Esophagus muscularis mucosa (tissue), 4 donors: ENCODE measurements at regions not wholly inside any gene's neighbourhood (a gene's known extent, or its start where the extent isn't known, plus 50 kb on each side); places are given as distances from the start of the nearest gene placed in this dataset.
A peak's percentile ranks its signal among the peaks of the same experiment; 100 is the strongest.

Experiments used
- DNase-seq: peaks from one replicate; pipeline ENCODE4 v3.0.0-alpha.2; 2017; ENCODE audit errors: extremely low spot score
- H3K27ac ChIP-seq, 4 donors: fragments of 200-600 bp; sonication (generic); replicated peaks in 1 of 4; 1 replicate in 3 of 4; 2 replicates in 1 of 4; pipeline ENCODE4 v1.5.1; 2016 to 2019; ENCODE audit warnings: mild to moderate bottlenecking in 1 of 4
- H3K27me3 ChIP-seq, 4 donors: fragments of 200-600 bp; sonication (generic); one replicate each; pipeline versions ENCODE4 v1.5.1 to v1.6.0; 2016 to 2019
- H3K36me3 ChIP-seq, 4 donors: fragments of 200-600 bp; sonication (generic); one replicate each; pipeline ENCODE4 v1.5.1; 2016 to 2019
- H3K4me1 ChIP-seq, 4 donors: fragments of 200-600 bp; sonication (generic); one replicate each; pipeline ENCODE4 v1.5.1; 2016 to 2019
- H3K4me3 ChIP-seq, 4 donors: fragments of 200-600 bp; sonication (generic); 1 replicate in 2 of 4; 2 replicates in 2 of 4; pipeline ENCODE4 v1.5.1; 2016 to 2019; ENCODE audit warnings: mild to moderate bottlenecking in 4 of 4, moderate library complexity in 1 of 4
- H3K9me3 ChIP-seq, 4 donors: fragments of 200-600 bp; sonication (generic); 1 replicate in 3 of 4; 2 replicates in 1 of 4; pipeline ENCODE4 v1.5.1; 2016 to 2019
- EP300 ChIP-seq: sonication (generic); formaldehyde crosslinking; IDR thresholded peaks from one replicate; pipeline ENCODE4 v1.6.1; 2017; ENCODE audit warnings: antibody characterized with exemption
- POLR2A ChIP-seq: fragments of 450-650 bp; IDR thresholded peaks from one replicate; pipeline ENCODE4 v1.6.1; 2017; ENCODE audit warnings: antibody characterized with exemption, moderate library complexity, mild to moderate bottlenecking, low read depth
- POLR2AphosphoS5 ChIP-seq, 2 donors: sonication (generic); formaldehyde crosslinking; IDR thresholded peaks; one replicate each; pipeline ENCODE4 v1.6.1; 2017; ENCODE audit warnings: antibody characterized with exemption in 2 of 2
- WGBS: methylation state at CpG from one replicate; pipeline ENCODE4 v1.1.5; 2018; 5-methylcytosine and 5-hydroxymethylcytosine counted together
- intact Hi-C: fragments of 100-400 bp; cut with DNase I; formaldehyde crosslinking; loops from one replicate; pipeline ENCODE4 v1.15.1; 2023
- TF ChIP-seq, protein P1 (sequence below), 3 experiments: fragments of 200-600 bp in 2 of 3; fragments of 450-650 bp in 1 of 3; sonication (generic) in 2 of 3; IDR thresholded peaks; one replicate each; pipeline ENCODE4 v1.5.1; 2017 to 2019; ENCODE audit warnings: antibody characterized with exemption in 3 of 3, mild to moderate bottlenecking in 2 of 3, moderate library complexity in 1 of 3

DNA sequence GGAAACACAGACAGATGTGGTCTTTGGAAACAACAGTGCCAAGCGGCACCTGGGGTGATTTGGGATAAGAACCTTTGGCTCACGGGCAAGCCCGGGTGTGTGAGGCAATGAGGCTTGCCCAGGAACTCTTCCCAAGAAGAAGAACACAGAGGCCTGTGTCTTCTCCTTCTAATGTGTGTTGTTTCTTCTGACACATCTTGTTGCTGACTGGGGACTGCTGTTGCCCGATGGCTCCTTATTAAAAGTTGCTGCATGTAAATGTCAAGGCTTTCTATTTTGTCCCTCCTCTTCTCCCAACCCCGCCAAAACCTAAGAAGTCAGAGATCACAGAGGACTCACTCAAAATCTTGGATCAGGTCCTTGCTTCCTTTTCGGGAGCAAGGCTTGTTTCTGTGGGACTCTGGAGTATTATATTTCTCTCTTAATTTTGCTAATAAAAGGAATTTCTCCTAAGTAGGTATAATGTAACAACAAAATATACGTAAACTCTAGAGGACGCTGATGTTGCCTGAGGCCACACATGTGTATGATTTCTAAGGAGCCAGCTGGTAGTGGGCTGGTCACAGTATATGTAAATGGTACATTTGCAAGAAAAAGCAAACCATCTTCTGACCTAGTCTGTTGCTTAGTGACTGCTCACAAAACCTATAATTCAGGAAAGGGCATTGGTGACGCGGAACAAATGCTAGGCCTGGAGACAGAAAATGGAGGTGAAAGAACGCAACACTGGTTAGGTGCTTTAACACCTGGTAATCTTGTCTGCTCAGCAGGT is 232.5 kb downstream of the GADD45G start:
- H3K4me3 ChIP-seq = no peak overlapping the region
- no peaks in the 10 kb centered on the region for H3K36me3 ChIP-seq
- WGBS = 82% methylated on average over 11 of the region's 11 CpGs
- intact Hi-C loops = no loop called here
- TF ChIP-seq POLR2AphosphoS5 (IDR thresholded peaks at IDR 0.05) = no peak
- no peaks in the 10 kb centered on the region for H3K27me3 ChIP-seq
- H3K9me3 ChIP-seq = no peaks in the 10 kb centered on the region
- peak; percentile 42 for DNase-seq
- H3K27ac ChIP-seq = no peak overlapping the region
- peaks cover 3 to 12% (median 10%) of the 10 kb centered on the region in 4 donors for H3K4me1 ChIP-seq

DNA sequence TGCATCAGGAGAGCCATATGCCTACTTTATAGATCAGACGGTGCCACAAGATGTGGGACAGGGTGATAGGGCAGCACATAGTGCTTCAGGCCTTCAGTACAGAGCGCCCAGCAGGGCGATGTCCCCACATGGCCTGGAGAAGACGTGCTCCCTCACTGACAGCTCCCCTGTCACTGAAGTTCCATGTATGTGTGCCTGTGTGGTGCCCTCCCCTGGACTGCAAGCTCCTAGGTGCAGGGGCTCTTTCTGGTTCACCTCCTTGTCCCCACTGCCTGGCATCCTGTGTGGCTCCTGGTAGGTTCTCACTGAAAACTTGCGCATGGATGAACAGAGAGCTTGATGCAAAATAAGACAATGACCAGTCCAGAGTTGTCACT is 233.1 kb downstream of the GADD45G start:
- 86% methylated on average over 5 of the region's 5 CpGs for WGBS
- intact Hi-C loops = no loop called here

DNA sequence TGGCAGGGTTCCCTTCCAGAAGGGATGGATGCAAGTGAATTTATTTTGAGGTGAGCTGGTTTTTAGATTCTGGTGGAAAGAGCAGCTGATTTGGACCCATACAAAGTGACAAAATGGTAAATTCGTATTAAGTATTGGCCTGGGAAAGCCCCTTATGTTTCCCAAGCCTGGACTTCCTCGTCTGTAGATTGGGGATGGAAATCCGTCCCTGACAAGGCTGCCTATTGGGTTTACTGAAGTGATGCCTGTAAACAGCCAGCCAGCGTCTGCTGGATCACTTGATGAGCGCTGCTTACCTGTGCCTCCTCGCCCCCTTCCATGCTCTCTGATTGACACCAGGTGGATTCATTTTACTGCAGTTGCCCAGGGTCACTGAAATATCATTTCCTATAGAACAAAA is 233.8 kb downstream of the GADD45G start:
- H3K4me3 ChIP-seq = no peak overlapping the region
- peak; percentile 53 for DNase-seq
- H3K4me1 ChIP-seq = peaks cover 3 to 12% (median 10%) of the 10 kb centered on the region in 4 donors
- no peaks in the 10 kb centered on the region for H3K27me3 ChIP-seq
- TF ChIP-seq POLR2AphosphoS5 (IDR thresholded peaks at IDR 0.05) (no peak), POLR2A (no peak), EP300 (no peak)
- TF ChIP-seq, protein P1, sequence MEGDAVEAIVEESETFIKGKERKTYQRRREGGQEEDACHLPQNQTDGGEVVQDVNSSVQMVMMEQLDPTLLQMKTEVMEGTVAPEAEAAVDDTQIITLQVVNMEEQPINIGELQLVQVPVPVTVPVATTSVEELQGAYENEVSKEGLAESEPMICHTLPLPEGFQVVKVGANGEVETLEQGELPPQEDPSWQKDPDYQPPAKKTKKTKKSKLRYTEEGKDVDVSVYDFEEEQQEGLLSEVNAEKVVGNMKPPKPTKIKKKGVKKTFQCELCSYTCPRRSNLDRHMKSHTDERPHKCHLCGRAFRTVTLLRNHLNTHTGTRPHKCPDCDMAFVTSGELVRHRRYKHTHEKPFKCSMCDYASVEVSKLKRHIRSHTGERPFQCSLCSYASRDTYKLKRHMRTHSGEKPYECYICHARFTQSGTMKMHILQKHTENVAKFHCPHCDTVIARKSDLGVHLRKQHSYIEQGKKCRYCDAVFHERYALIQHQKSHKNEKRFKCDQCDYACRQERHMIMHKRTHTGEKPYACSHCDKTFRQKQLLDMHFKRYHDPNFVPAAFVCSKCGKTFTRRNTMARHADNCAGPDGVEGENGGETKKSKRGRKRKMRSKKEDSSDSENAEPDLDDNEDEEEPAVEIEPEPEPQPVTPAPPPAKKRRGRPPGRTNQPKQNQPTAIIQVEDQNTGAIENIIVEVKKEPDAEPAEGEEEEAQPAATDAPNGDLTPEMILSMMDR (IDR thresholded peaks at IDR 0.05) = no peak
- 94% methylated on average over 6 of the region's 6 CpGs for WGBS
- no peaks in the 10 kb centered on the region for H3K36me3 ChIP-seq
- no peak overlapping the region for H3K27ac ChIP-seq
- H3K9me3 ChIP-seq = no peaks in the 10 kb centered on the region
- intact Hi-C loops = no loop called here

More for the DNA sequence above, 233.1 kb downstream of the GADD45G start:
- Histone ChIP-seq H3K27ac (no peak overlapping the region), H3K4me3 (no peak overlapping the region), H3K36me3 (no peaks in the 10 kb centered on the region), H3K27me3 (no peaks in the 10 kb centered on the region), H3K4me1 (peaks cover 3 to 12% (median 10%) of the 10 kb centered on the region in 4 donors), H3K9me3 (no peaks in the 10 kb centered on the region)
- DNase-seq = peak; percentile 90
- TF ChIP-seq EP300 = no peak

DNA sequence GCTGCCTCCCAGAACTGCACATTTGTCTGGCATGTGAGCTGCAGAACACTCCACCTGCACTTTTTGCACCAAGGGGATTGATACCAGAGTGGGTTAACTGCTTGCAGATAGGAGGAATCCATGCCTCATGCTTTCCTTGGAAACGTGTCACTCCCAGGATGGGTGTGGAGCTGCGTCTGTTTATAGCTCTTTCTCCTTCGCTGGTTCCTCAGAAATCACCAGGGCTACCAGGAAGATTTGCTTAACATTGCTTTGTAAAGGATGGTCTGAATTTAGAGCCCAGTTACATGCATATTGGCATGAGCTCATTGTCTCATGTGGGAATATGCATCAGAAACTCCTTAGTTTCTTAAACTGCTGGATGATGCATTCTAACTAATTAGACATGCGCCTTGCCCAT is 234.6 kb downstream of the GADD45G start:
- no peaks in the 10 kb centered on the region for H3K36me3 ChIP-seq
- no peak for TF ChIP-seq POLR2AphosphoS5 (IDR thresholded peaks at IDR 0.05)
- TF ChIP-seq POLR2A = no peak
- no peak for TF ChIP-seq EP300
- TF ChIP-seq, protein P1 (IDR thresholded peaks at IDR 0.05) = no peak
- no peaks in the 10 kb centered on the region for H3K27me3 ChIP-seq
- H3K27ac ChIP-seq = no peak overlapping the region
- intact Hi-C loops = no loop called here
- H3K4me1 ChIP-seq = peaks cover 3 to 12% (median 10%) of the 10 kb centered on the region in 4 donors
- peak; percentile 79 for DNase-seq
- no peak overlapping the region for H3K4me3 ChIP-seq
- WGBS = 44% methylated on average over 3 of the region's 4 CpGs
- H3K9me3 ChIP-seq = no peaks in the 10 kb centered on the region

DNA sequence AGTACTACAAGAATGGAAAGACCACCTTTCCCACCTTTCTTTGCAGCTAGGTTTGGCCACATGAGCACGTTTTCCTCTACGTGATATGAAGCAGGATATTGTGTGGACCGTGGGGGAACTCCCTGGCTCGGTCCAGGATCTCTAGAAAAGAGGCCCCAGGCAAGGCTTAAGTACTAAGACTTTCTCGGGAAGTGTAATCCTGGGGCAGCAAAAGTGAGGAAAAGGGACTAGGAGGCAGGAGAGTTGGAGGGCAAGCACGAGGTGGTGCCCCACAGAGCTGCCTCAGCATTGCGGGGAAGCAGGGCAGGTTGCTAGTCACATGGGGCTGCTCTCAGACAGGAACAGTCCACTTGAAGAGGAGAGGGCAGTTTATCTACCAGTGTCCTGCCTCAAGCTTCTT is 235.1 kb downstream of the GADD45G start:
- Histone ChIP-seq H3K4me1 (peaks cover 3 to 12% (median 10%) of the 10 kb centered on the region in 4 donors), H3K27me3 (no peaks in the 10 kb centered on the region), H3K36me3 (no peaks in the 10 kb centered on the region), H3K4me3 (no peak overlapping the region), H3K27ac (no peak overlapping the region), H3K9me3 (no peaks in the 10 kb centered on the region)
- intact Hi-C loops = no loop called here
- peak; percentile 89 for DNase-seq
- TF ChIP-seq EP300 (no peak), POLR2AphosphoS5 (IDR thresholded peaks at IDR 0.05) (no peak), POLR2A (no peak)
- TF ChIP-seq, protein P1 (IDR thresholded peaks at IDR 0.05) = no peak
- WGBS = 90% methylated on average over 6 of the region's 7 CpGs
